ENCODE measurements at regions not wholly inside any gene's neighbourhood (a gene's known extent, or its start where the extent isn't known, plus 50 kb on each side); places are given as distances from the start of the nearest gene placed in this dataset.

DNA sequence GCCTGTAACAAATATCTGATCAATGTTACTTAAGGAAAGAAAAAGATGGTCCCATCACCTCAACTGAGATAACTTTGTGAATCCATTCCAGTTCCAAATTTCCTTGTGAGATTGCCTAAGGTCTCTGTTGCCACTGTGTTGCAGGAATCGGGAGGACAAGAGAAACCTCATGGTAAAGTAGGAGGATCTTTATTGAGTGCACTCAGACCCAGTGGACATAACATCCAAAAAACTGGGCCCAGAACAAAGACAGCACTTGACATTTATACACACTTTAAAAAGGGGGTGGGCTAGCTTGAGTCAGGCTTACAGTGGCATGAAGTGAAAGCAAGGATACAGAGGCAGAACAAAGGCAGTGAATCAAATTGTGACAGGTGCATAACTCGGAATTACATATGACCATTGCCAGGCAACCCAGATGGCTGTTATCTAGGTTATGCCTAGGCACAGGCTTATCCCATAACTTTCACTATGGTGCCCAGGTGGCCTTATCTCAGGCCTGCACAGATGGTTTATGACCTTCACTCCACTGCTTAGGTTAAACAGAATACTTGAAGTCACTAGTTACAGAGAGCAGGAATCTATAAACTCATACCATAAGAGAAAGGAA is 459.4 kb upstream of the PCDH20 start:
- DNase-seq (no peak), ATAC-seq (no peak)
- TF ChIP-seq, protein P1, sequence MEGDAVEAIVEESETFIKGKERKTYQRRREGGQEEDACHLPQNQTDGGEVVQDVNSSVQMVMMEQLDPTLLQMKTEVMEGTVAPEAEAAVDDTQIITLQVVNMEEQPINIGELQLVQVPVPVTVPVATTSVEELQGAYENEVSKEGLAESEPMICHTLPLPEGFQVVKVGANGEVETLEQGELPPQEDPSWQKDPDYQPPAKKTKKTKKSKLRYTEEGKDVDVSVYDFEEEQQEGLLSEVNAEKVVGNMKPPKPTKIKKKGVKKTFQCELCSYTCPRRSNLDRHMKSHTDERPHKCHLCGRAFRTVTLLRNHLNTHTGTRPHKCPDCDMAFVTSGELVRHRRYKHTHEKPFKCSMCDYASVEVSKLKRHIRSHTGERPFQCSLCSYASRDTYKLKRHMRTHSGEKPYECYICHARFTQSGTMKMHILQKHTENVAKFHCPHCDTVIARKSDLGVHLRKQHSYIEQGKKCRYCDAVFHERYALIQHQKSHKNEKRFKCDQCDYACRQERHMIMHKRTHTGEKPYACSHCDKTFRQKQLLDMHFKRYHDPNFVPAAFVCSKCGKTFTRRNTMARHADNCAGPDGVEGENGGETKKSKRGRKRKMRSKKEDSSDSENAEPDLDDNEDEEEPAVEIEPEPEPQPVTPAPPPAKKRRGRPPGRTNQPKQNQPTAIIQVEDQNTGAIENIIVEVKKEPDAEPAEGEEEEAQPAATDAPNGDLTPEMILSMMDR (IDR thresholded peaks at IDR 0.05) = no peak
- H3K36me3 ChIP-seq = no peaks in the 10 kb centered on the region
- no peaks in the 10 kb centered on the region for H3K27me3 ChIP-seq (ENCODE audit: low read depth)
- H3K27ac ChIP-seq = no peak overlapping the region
- H3K9me3 ChIP-seq = peaks cover 8% of the 10 kb centered on the region
- no peaks in the 10 kb centered on the region for H3K4me1 ChIP-seq
- intact Hi-C loops (cut with DNase I) = no loop called here
- no peak overlapping the region for H3K4me3 ChIP-seq

DNA sequence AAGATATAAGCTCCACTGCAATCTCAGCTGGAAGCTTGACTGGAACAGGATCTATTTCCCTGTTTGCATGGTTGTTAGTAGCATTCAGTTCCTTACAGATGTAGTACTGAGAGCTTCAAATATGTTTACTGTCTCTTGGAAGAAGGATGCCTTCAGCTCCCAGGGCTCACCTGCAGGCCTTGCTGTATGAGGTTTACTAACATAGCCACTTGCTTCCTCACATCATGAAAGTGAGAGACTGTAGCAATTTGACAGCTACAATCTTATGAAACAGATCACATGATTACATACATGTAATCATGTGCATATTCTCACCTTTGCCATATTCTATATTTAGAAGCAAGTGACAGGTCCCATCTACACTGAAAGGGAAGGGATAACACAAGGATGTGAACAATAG is 458.1 kb upstream of the PCDH20 start:
- no peak overlapping the region for H3K27ac ChIP-seq
- no peak for ATAC-seq
- DNase-seq = no peak
- H3K9me3 ChIP-seq = peaks cover 8% of the 10 kb centered on the region
- H3K36me3 ChIP-seq = no peaks in the 10 kb centered on the region
- TF ChIP-seq, protein P1 (IDR thresholded peaks at IDR 0.05) = no peak
- H3K27me3 ChIP-seq (ENCODE audit: low read depth) = no peaks in the 10 kb centered on the region
- H3K4me3 ChIP-seq = no peak overlapping the region
- no peaks in the 10 kb centered on the region for H3K4me1 ChIP-seq
- intact Hi-C loops (cut with DNase I) = no loop called here

- no peaks in the 10 kb centered on the region for H3K36me3 ChIP-seq
- intact Hi-C loops (cut with DNase I) = no loop called here
- H3K27me3 ChIP-seq (ENCODE audit: low read depth) = no peaks in the 10 kb centered on the region
These were observed 441.5 kb upstream of the PCDH20 start for GRCh38 chr13:61857198-61857597.

GRCh38 chr13:61852116-61852619 is 436.5 kb upstream of the PCDH20 start:
- Histone ChIP-seq H3K4me1 (no peaks in the 10 kb centered on the region), H3K9me3 (no peaks in the 10 kb centered on the region), H3K4me3 (no peak overlapping the region), H3K36me3 (no peaks in the 10 kb centered on the region), H3K27ac (no peak overlapping the region), H3K27me3 (ENCODE audit: low read depth) (no peaks in the 10 kb centered on the region)
- ATAC-seq (no peak), DNase-seq (no peak)
- TF ChIP-seq, protein P1 (IDR thresholded peaks at IDR 0.05) = no peak
- intact Hi-C loops (cut with DNase I) = no loop called here

More at GRCh38 chr13:61857198-61857597, 441.5 kb upstream of the PCDH20 start:
- Histone ChIP-seq H3K9me3 (no peaks in the 10 kb centered on the region), H3K4me3 (no peak overlapping the region), H3K27ac (no peak overlapping the region), H3K4me1 (no peaks in the 10 kb centered on the region)
- no peak for ATAC-seq
- TF ChIP-seq, protein P1 (IDR thresholded peaks at IDR 0.05) = no peak
- DNase-seq = no peak

- DNase-seq (no peak), ATAC-seq (no peak)
- Histone ChIP-seq H3K4me3 (no peak overlapping the region), H3K27ac (no peak overlapping the region), H3K27me3 (ENCODE audit: low read depth) (no peaks in the 10 kb centered on the region), H3K9me3 (no peaks in the 10 kb centered on the region), H3K4me1 (no peaks in the 10 kb centered on the region), H3K36me3 (no peaks in the 10 kb centered on the region)
- intact Hi-C loops (cut with DNase I) = no loop called here
- TF ChIP-seq, protein P1 (IDR thresholded peaks at IDR 0.05) = no peak
These were observed 435.1 kb upstream of the PCDH20 start for GRCh38 chr13:61850794-61851193.

Data from lower lobe of right lung (tissue), 2 donors.